ENCODE measurements at regions not wholly inside any gene's neighbourhood (a gene's known extent, or its start where the extent isn't known, plus 50 kb on each side); places are given as distances from the start of the nearest gene placed in this dataset.

DNA sequence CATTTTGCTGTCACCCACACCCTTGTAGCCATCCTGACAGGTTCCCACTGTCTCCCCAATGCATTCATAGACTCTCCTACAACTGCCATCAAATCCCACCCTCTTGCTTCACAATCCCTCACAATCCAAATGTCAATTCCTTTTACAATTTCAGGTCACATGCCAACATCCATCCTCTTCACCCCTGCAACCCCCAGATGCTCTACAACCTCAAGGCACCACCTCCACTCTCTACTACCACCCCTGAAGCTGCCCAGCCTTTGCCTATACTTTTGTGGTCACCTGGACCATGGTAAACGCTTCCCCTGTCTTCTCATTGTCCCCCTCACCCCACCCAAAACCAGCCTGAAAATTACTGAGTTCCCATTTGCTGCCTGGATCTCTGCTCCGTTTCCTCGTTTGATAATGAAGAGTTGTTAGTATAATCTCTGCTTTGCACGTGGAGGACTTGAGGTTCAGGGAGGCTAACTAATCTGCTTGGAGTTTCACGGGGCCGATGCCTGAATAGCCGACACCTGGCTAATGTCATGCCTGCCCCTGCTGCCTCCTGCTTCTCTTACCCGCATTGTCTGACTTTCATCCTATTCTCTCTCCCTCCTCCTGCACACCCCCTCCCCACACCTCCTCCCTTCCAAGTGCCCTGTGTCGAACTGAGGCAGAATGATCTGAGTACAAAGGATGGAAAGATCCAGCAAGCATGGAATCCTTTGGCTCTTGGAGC lies 82.4 kb upstream of the TOX2 start:
- TF ChIP-seq, protein P1, sequence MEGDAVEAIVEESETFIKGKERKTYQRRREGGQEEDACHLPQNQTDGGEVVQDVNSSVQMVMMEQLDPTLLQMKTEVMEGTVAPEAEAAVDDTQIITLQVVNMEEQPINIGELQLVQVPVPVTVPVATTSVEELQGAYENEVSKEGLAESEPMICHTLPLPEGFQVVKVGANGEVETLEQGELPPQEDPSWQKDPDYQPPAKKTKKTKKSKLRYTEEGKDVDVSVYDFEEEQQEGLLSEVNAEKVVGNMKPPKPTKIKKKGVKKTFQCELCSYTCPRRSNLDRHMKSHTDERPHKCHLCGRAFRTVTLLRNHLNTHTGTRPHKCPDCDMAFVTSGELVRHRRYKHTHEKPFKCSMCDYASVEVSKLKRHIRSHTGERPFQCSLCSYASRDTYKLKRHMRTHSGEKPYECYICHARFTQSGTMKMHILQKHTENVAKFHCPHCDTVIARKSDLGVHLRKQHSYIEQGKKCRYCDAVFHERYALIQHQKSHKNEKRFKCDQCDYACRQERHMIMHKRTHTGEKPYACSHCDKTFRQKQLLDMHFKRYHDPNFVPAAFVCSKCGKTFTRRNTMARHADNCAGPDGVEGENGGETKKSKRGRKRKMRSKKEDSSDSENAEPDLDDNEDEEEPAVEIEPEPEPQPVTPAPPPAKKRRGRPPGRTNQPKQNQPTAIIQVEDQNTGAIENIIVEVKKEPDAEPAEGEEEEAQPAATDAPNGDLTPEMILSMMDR (IDR thresholded peaks at IDR 0.05) = no peak
- TF ChIP-seq POLR2A (IDR thresholded peaks at IDR 0.05) = no peak

Measured in testis (tissue), 2 donors.